Immature natural killer cell (primary cell): ENCODE measurements at regions not wholly inside any gene's neighbourhood (a gene's known extent, or its start where the extent isn't known, plus 50 kb on each side); places are given as distances from the start of the nearest gene placed in this dataset.
"Not testable (repeated sequence)": the region's sequence is repeated elsewhere in the genome, so short reads cannot be mapped to it uniquely, and the experiment has no call there.

ENCODE experiments used
- DNase-seq, 3 donors: peaks; one replicate each; pipeline ENCODE4 v3.0.0; 2022; ENCODE audit warnings: mixed read lengths in 1 of 3
- H3K27ac Mint-ChIP-seq, 6 donors: one replicate each; pipeline ENCODE4 v1.8.0; 2020; ENCODE audit warnings: mixed read lengths in 6 of 6, mild to moderate bottlenecking in 5 of 6, inconsistent platforms in 4 of 6, moderate library complexity in 3 of 6
- H3K27me3 Mint-ChIP-seq, 3 donors: one replicate each; pipeline ENCODE4 v1.8.0; 2020 to 2021; ENCODE audit warnings: low read depth in 3 of 3, mild to moderate bottlenecking in 3 of 3, mixed read lengths in 3 of 3, moderate library complexity in 3 of 3, inconsistent platforms in 1 of 3
- H3K36me3 Mint-ChIP-seq, 3 donors: one replicate each; pipeline ENCODE4 v1.8.0; 2020; ENCODE audit warnings: mixed read lengths in 3 of 3, inconsistent platforms in 2 of 3, mild to moderate bottlenecking in 2 of 3
- H3K4me1 Mint-ChIP-seq, 2 donors: one replicate each; pipeline ENCODE4 v1.8.0; 2020; ENCODE audit warnings: inconsistent platforms in 2 of 2, mild to moderate bottlenecking in 2 of 2, mixed read lengths in 2 of 2, moderate library complexity in 1 of 2
- H3K4me3 Mint-ChIP-seq, 5 donors: one replicate each; pipeline ENCODE4 v1.8.0; 2020; ENCODE audit warnings: mild to moderate bottlenecking in 5 of 5, mixed read lengths in 5 of 5, inconsistent platforms in 3 of 5, moderate library complexity in 3 of 5
- H3K9me3 Mint-ChIP-seq, 6 donors: one replicate each; pipeline ENCODE4 v1.8.0; 2020; ENCODE audit warnings: mild to moderate bottlenecking in 6 of 6, mixed read lengths in 6 of 6, inconsistent platforms in 4 of 6, moderate library complexity in 3 of 6

GRCh38 chr7:24151944-24152343 is 132.0 kb upstream of the NPY start:
- no peaks in the 10 kb centered on the region for H3K4me1 Mint-ChIP-seq
- no peak for DNase-seq
- no peak overlapping the region for H3K27ac Mint-ChIP-seq

GRCh38 chr7:24152356-24152755 is 131.6 kb upstream of the NPY start:
- Mint-ChIP-seq H3K9me3 (peaks cover 3 to 22% (median 11%) of the 10 kb centered on the region in 6 donors), H3K4me1 (no peaks in the 10 kb centered on the region), H3K27me3 (peaks cover 4 to 10% (median 7%) of the 10 kb centered on the region in 3 donors), H3K36me3 (no peaks in the 10 kb centered on the region), H3K4me3 (no peak overlapping the region), H3K27ac (no peak overlapping the region)
- DNase-seq: no peak

More at GRCh38 chr7:24151944-24152343, 132.0 kb upstream of the NPY start:
- no peak overlapping the region for H3K4me3 Mint-ChIP-seq
- no peaks in the 10 kb centered on the region for H3K36me3 Mint-ChIP-seq
- peaks cover 4 to 10% (median 7%) of the 10 kb centered on the region in 3 donors for H3K27me3 Mint-ChIP-seq
- peaks cover 3 to 22% (median 11%) of the 10 kb centered on the region in 6 donors for H3K9me3 Mint-ChIP-seq

GRCh38 chr7:24152877-24153472 is 131.0 kb upstream of the NPY start:
- DNase-seq: no peak
- Mint-ChIP-seq H3K4me3 (no peak overlapping the region), H3K36me3 (no peaks in the 10 kb centered on the region), H3K27ac (no peak overlapping the region), H3K27me3 (peaks cover 4 to 10% (median 7%) of the 10 kb centered on the region in 3 donors), H3K9me3 (peaks cover 3 to 22% (median 11%) of the 10 kb centered on the region in 6 donors), H3K4me1 (no peaks in the 10 kb centered on the region)

GRCh38 chr7:24157666-24158065 is 126.3 kb upstream of the NPY start:
- Mint-ChIP-seq H3K4me1 (no peaks in the 10 kb centered on the region), H3K36me3 (no peaks in the 10 kb centered on the region), H3K27me3 (peaks cover 2 to 7% (median 2%) of the 10 kb centered on the region in 3 donors), H3K27ac (no peak overlapping the region), H3K4me3 (no peak overlapping the region), H3K9me3 (peaks cover 0 to 5% (median 0%) of the 10 kb centered on the region in 6 donors)
- DNase-seq: no peak

- Mint-ChIP-seq H3K9me3 (peaks cover 0 to 5% (median 0%) of the 10 kb centered on the region in 6 donors), H3K4me1 (no peaks in the 10 kb centered on the region), H3K36me3 (no peaks in the 10 kb centered on the region), H3K4me3 (no peak overlapping the region), H3K27me3 (peaks cover 2% of the 10 kb centered on the region in 3 donors), H3K27ac (no peak overlapping the region)
- no peak for DNase-seq
Measured at GRCh38 chr7:24158975-24159374, 125.0 kb upstream of the NPY start.

GRCh38 chr7:24164401-24164800 is 119.6 kb upstream of the NPY start:
- no peak for DNase-seq
- no peaks in the 10 kb centered on the region for H3K36me3 Mint-ChIP-seq
- peaks cover 0 to 10% (median 2%) of the 10 kb centered on the region in 6 donors for H3K9me3 Mint-ChIP-seq
- H3K27ac Mint-ChIP-seq: no peak overlapping the region
- no peaks in the 10 kb centered on the region for H3K4me1 Mint-ChIP-seq
- H3K27me3 Mint-ChIP-seq: peaks cover 1 to 9% (median 4%) of the 10 kb centered on the region in 3 donors
- H3K4me3 Mint-ChIP-seq: no peak overlapping the region

- peaks cover 1 to 11% (median 6%) of the 10 kb centered on the region in 3 donors for H3K27me3 Mint-ChIP-seq
- no peak overlapping the region for H3K4me3 Mint-ChIP-seq
- DNase-seq: no peak
- H3K36me3 Mint-ChIP-seq: no peaks in the 10 kb centered on the region
- H3K27ac Mint-ChIP-seq: no peak overlapping the region
- no peaks in the 10 kb centered on the region for H3K4me1 Mint-ChIP-seq
- H3K9me3 Mint-ChIP-seq: peaks cover 0 to 4% (median 1%) of the 10 kb centered on the region in 6 donors
Measured at GRCh38 chr7:24169077-24169624, 114.8 kb upstream of the NPY start.

GRCh38 chr7:24171951-24172350 is 112.0 kb upstream of the NPY start:
- H3K4me1 Mint-ChIP-seq, H3K27me3 Mint-ChIP-seq, H3K9me3 Mint-ChIP-seq, DNase-seq, H3K27ac Mint-ChIP-seq, H3K4me3 Mint-ChIP-seq, H3K36me3 Mint-ChIP-seq: not testable (repeated sequence)

GRCh38 chr7:24172856-24173255 is 111.1 kb upstream of the NPY start:
- DNase-seq: no peak
- Mint-ChIP-seq H3K4me3 (no peak overlapping the region), H3K36me3 (no peaks in the 10 kb centered on the region), H3K4me1 (no peaks in the 10 kb centered on the region), H3K27me3 (peaks cover 2% of the 10 kb centered on the region in 3 donors), H3K27ac (no peak overlapping the region), H3K9me3 (no peaks in the 10 kb centered on the region)

GRCh38 chr7:24175603-24176002 is 108.4 kb upstream of the NPY start:
- Mint-ChIP-seq H3K4me1 (no peaks in the 10 kb centered on the region), H3K4me3 (no peak overlapping the region), H3K27me3 (peaks cover 2 to 4% (median 3%) of the 10 kb centered on the region in 3 donors), H3K27ac (no peak overlapping the region), H3K36me3 (no peaks in the 10 kb centered on the region), H3K9me3 (no peaks in the 10 kb centered on the region)
- no peak for DNase-seq

- Mint-ChIP-seq H3K4me1 (no peaks in the 10 kb centered on the region), H3K4me3 (no peak overlapping the region), H3K9me3 (no peaks in the 10 kb centered on the region), H3K36me3 (no peaks in the 10 kb centered on the region), H3K27ac (no peak overlapping the region), H3K27me3 (peaks cover 3 to 6% (median 4%) of the 10 kb centered on the region in 3 donors)
- no peak for DNase-seq
Measured at GRCh38 chr7:24178811-24179570, 105.0 kb upstream of the NPY start.

- Mint-ChIP-seq H3K9me3 (peaks cover 0 to 1% (median 0%) of the 10 kb centered on the region in 6 donors), H3K27me3 (peaks cover 3 to 19% (median 4%) of the 10 kb centered on the region in 3 donors)
Measured at GRCh38 chr7:24191362-24191761, 92.6 kb upstream of the NPY start.

GRCh38 chr7:24192053-24192452 is 91.9 kb upstream of the NPY start:
- no peak overlapping the region for H3K27ac Mint-ChIP-seq
- H3K4me3 Mint-ChIP-seq: no peak overlapping the region
- no peak for DNase-seq
- H3K36me3 Mint-ChIP-seq: no peaks in the 10 kb centered on the region
- peaks cover 4 to 17% (median 5%) of the 10 kb centered on the region in 3 donors for H3K27me3 Mint-ChIP-seq
- H3K9me3 Mint-ChIP-seq: peaks cover 0 to 1% (median 0%) of the 10 kb centered on the region in 6 donors
- H3K4me1 Mint-ChIP-seq: no peaks in the 10 kb centered on the region

More at GRCh38 chr7:24191362-24191761, 92.6 kb upstream of the NPY start:
- Mint-ChIP-seq H3K36me3 (no peaks in the 10 kb centered on the region), H3K4me3 (no peak overlapping the region), H3K4me1 (no peaks in the 10 kb centered on the region), H3K27ac (no peak overlapping the region)
- DNase-seq: no peak

GRCh38 chr7:24192691-24193090 is 91.3 kb upstream of the NPY start:
- DNase-seq: no peak
- Mint-ChIP-seq H3K36me3 (no peaks in the 10 kb centered on the region), H3K27me3 (peaks cover 4 to 16% (median 5%) of the 10 kb centered on the region in 3 donors), H3K27ac (no peak overlapping the region), H3K9me3 (peaks cover 0 to 1% (median 0%) of the 10 kb centered on the region in 6 donors), H3K4me1 (no peaks in the 10 kb centered on the region), H3K4me3 (no peak overlapping the region)
